ENCODE measurements at regions not wholly inside any gene's neighbourhood (a gene's known extent, or its start where the extent isn't known, plus 50 kb on each side); places are given as distances from the start of the nearest gene placed in this dataset.

- Histone ChIP-seq H3K9me1 (ENCODE audit: control insufficient read depth, extremely low read depth, insufficient read depth, low read length) (no peaks in the 10 kb centered on the region), H2AFZ (ENCODE audit: control insufficient read depth, low read length) (no peak overlapping the region), H3K27ac (ENCODE audit: control insufficient read depth, insufficient read depth, low read length) (no peak overlapping the region), H3K4me3 (ENCODE audit: control insufficient read depth in 2 of 3, extremely low read depth in 1 of 3, insufficient read depth in 2 of 3, low read depth in 1 of 3, low read length in 3 of 3) (no peak overlapping the region), H3K27me3 (ENCODE audit: control insufficient read depth, extremely low read depth, insufficient read depth, low read length) (no peaks in the 10 kb centered on the region), H3K9ac (ENCODE audit: control insufficient read depth, extremely low read depth, insufficient read depth, low read length) (no peak overlapping the region), H3K4me2 (ENCODE audit: control insufficient read depth, extremely low read depth, insufficient read depth, low read depth, low read length) (no peak overlapping the region), H3K4me1 (ENCODE audit: control insufficient read depth, extremely low read depth, insufficient read depth, low read length) (no peaks in the 10 kb centered on the region), H4K20me1 (ENCODE audit: control insufficient read depth, extremely low read depth, insufficient read depth, low read length) (no peaks in the 10 kb centered on the region), H3K9me3 (ENCODE audit: control insufficient read depth, low read depth, low read length) (no peaks in the 10 kb centered on the region), H3K79me2 (ENCODE audit: control insufficient read depth, insufficient read depth, low read length) (no peaks in the 10 kb centered on the region), H3K36me3 (ENCODE audit: control insufficient read depth in 2 of 2, extremely low read depth in 1 of 2, insufficient read depth in 2 of 2, low read length in 2 of 2) (no peaks in the 10 kb centered on the region)
- TF ChIP-seq CTCF (optimal IDR thresholded peaks at IDR 0.05 in 1 of 3, IDR thresholded peaks at IDR 0.05 in 1 of 3, conservative IDR thresholded peaks at IDR 0.05 in 1 of 3; ENCODE audit: extremely low read depth in 1 of 3, insufficient read depth in 2 of 3, low read length in 3 of 3) (no peak), EZH2 (IDR thresholded peaks at IDR 0.05; ENCODE audit: low read length) (no peak)
- DNase-seq (ENCODE audit: low read depth, low spot score) (no peak), FAIRE-seq (no peak)
- dilution Hi-C loops (cut with MboI; ENCODE audit: extremely low pct_ligation_motif_present, low sequenced_read_pairs) = no loop called here
Observed at GRCh38 chr4:186826006-186826405, 102.3 kb upstream of the FAT1 start.

GRCh38 chr4:186826846-186827533 is 103.3 kb upstream of the FAT1 start:
- Histone ChIP-seq H3K9ac (ENCODE audit: control insufficient read depth, extremely low read depth, insufficient read depth, low read length) (no peak overlapping the region), H3K4me3 (ENCODE audit: control insufficient read depth in 2 of 3, extremely low read depth in 1 of 3, insufficient read depth in 2 of 3, low read depth in 1 of 3, low read length in 3 of 3) (no peak overlapping the region), H3K4me2 (ENCODE audit: control insufficient read depth, extremely low read depth, insufficient read depth, low read depth, low read length) (no peak overlapping the region), H3K9me3 (ENCODE audit: control insufficient read depth, low read depth, low read length) (no peaks in the 10 kb centered on the region), H4K20me1 (ENCODE audit: control insufficient read depth, extremely low read depth, insufficient read depth, low read length) (no peaks in the 10 kb centered on the region), H3K36me3 (ENCODE audit: control insufficient read depth in 2 of 2, extremely low read depth in 1 of 2, insufficient read depth in 2 of 2, low read length in 2 of 2) (no peaks in the 10 kb centered on the region), H2AFZ (ENCODE audit: control insufficient read depth, low read length) (no peak overlapping the region), H3K9me1 (ENCODE audit: control insufficient read depth, extremely low read depth, insufficient read depth, low read length) (no peaks in the 10 kb centered on the region), H3K27me3 (ENCODE audit: control insufficient read depth, extremely low read depth, insufficient read depth, low read length) (no peaks in the 10 kb centered on the region), H3K27ac (ENCODE audit: control insufficient read depth, insufficient read depth, low read length) (no peak overlapping the region), H3K79me2 (ENCODE audit: control insufficient read depth, insufficient read depth, low read length) (no peaks in the 10 kb centered on the region), H3K4me1 (ENCODE audit: control insufficient read depth, extremely low read depth, insufficient read depth, low read length) (peaks cover 3% of the 10 kb centered on the region)
- dilution Hi-C loops (cut with MboI; ENCODE audit: extremely low pct_ligation_motif_present, low sequenced_read_pairs) = no loop called here
- no peak for DNase-seq (ENCODE audit: low read depth, low spot score)
- no peak for TF ChIP-seq CTCF (optimal IDR thresholded peaks at IDR 0.05 in 1 of 3, IDR thresholded peaks at IDR 0.05 in 1 of 3, conservative IDR thresholded peaks at IDR 0.05 in 1 of 3; ENCODE audit: extremely low read depth in 1 of 3, insufficient read depth in 2 of 3, low read length in 3 of 3)
- no peak for TF ChIP-seq EZH2 (IDR thresholded peaks at IDR 0.05; ENCODE audit: low read length)
- no peak for FAIRE-seq
